HCT116 (cell line): ENCODE measurements at regions not wholly inside any gene's neighbourhood (a gene's known extent, or its start where the extent isn't known, plus 50 kb on each side); places are given as distances from the start of the nearest gene placed in this dataset.
"Not testable (repeated sequence)": the region's sequence is repeated elsewhere in the genome, so short reads cannot be mapped to it uniquely, and the experiment has no call there.

Source experiments
- ATAC-seq: fragments of 200-7000 bp; cut with Tn5 transposase; 2 replicates; pipeline ENCODE4 v1.9.1; 2020; ENCODE audit warnings: mild to moderate bottlenecking, moderate library complexity
- BruUV-seq: library from RNA; stranded (reverse); fragments of 400-500 nt; replicated peaks from 2 replicates; lab custom pipeline; 2021; lab: Mats Ljungman, UMichigan
- CTCF ChIA-PET: fragments of 300-600 bp; sonication (Branson Sonifier 250); formaldehyde crosslinking; loops from one replicate; lab custom pipeline; 2021; ENCODE audit warnings: antibody characterized with exemption; lab: Charles Lee
- POLR2A ChIA-PET: fragments of 300-600, 350-600 bp; sonication (Branson Sonifier 250); formaldehyde crosslinking; loops from one replicate; lab custom pipeline; 2021; ENCODE audit warnings: antibody characterized with exemption; lab: Charles Lee
- RAD21 ChIA-PET, 2 experiments: fragments of 300-600 bp; sonication (Branson Sonifier 250); formaldehyde crosslinking; loops; one replicate each; lab custom pipeline; 2023; ENCODE audit warnings: low total read pairs in 2 of 2; ENCODE audit not compliant: uncharacterized antibody in 2 of 2, unreplicated experiment in 2 of 2, low non-redundant PET in 1 of 2; lab: Charles Lee
- DNase-seq: peaks from one replicate; pipeline ENCODE4 v3.0.0-alpha.2; 2010; ENCODE audit warnings: low read depth, low spot score
- H2AFZ ChIP-seq: fragments of 200-600 bp; shearing (Covaris generic), sonication (generic); 2 replicates; pipeline ENCODE4 v1.6.1; 2017; ENCODE audit warnings: low read depth, mixed run types, mixed read lengths, antibody characterized with exemption, low read length; ENCODE audit not compliant: poor library complexity, severe bottlenecking
- H3K27ac ChIP-seq: 2 replicates; pipeline ENCODE4 v1.5.1; 2012; ENCODE audit warnings: low read depth, low read length
- H3K27me3 ChIP-seq: fragments of 200-600 bp; sonication (generic); 2 replicates; pipeline ENCODE4 v1.6.1; 2016; ENCODE audit warnings: mixed run types, low read length, mixed read lengths; ENCODE audit not compliant: insufficient read depth
- H3K36me3 ChIP-seq, 2 experiments: fragments of 200-500 bp in 1 of 2; fragments of 200-600 bp in 1 of 2; sonication (Bioruptor generic) in 1 of 2; sonication (generic) in 1 of 2; 2 replicates each; pipeline versions ENCODE4 v1.5.1 to v1.6.1; 2014 to 2016; ENCODE audit warnings: low read length in 2 of 2, inconsistent platforms in 1 of 2, mixed read lengths in 1 of 2, mixed run types in 1 of 2; ENCODE audit not compliant: insufficient read depth in 2 of 2, control insufficient read depth in 1 of 2
- H3K4me1 ChIP-seq, 2 experiments: fragments of 200-600 bp in 1 of 2; sonication (generic) in 1 of 2; 2 replicates each; pipeline versions ENCODE4 v1.5.1 to v1.6.1; 2012 to 2017; ENCODE audit warnings: low read length in 2 of 2, inconsistent platforms in 1 of 2, mild to moderate bottlenecking in 1 of 2, mixed read lengths in 1 of 2, mixed run types in 1 of 2, moderate library complexity in 1 of 2; ENCODE audit not compliant: insufficient read depth in 2 of 2, control insufficient read depth in 1 of 2
- H3K4me2 ChIP-seq: fragments of 200-600 bp; sonication (generic); 2 replicates; pipeline ENCODE4 v1.6.1; 2017; ENCODE audit warnings: mixed run types, low read length, mixed read lengths
- H3K4me3 ChIP-seq, 2 experiments: fragments of 200-600 bp in 1 of 2; sonication (generic) in 1 of 2; replicated peaks in 1 of 2; 2 replicates each; pipeline ENCODE4 v1.5.1; 2011 to 2016; ENCODE audit warnings: low read length in 2 of 2, control low read depth in 1 of 2, low read depth in 1 of 2, mild to moderate bottlenecking in 1 of 2, mixed read lengths in 1 of 2, mixed run types in 1 of 2
- H3K79me2 ChIP-seq: fragments of 200-600 bp; sonication (generic); 2 replicates; pipeline ENCODE4 v1.6.1; 2017; ENCODE audit warnings: mild to moderate bottlenecking, mixed run types, low read length, moderate library complexity, mixed read lengths; ENCODE audit not compliant: insufficient read depth
- H3K9ac ChIP-seq: fragments of 200-600 bp; sonication (generic); 2 replicates; pipeline ENCODE4 v1.6.1; 2016; ENCODE audit warnings: low read length, mixed read lengths
- H3K9me2 ChIP-seq: fragments of 200-600 bp; sonication (generic), shearing (Covaris generic); 2 replicates; pipeline ENCODE4 v1.6.1; 2017; ENCODE audit warnings: mixed run types, mild to moderate bottlenecking, moderate library complexity; ENCODE audit not compliant: insufficient read depth
- H3K9me3 ChIP-seq, 2 experiments: fragments of 200-500 bp in 1 of 2; fragments of 200-600 bp in 1 of 2; sonication (Bioruptor generic) in 1 of 2; sonication (generic) in 1 of 2; 2 replicates each; pipeline ENCODE4 v1.6.1; 2014 to 2017; ENCODE audit warnings: low read length in 2 of 2, mixed read lengths in 2 of 2, inconsistent platforms in 1 of 2, low read depth in 1 of 2, mild to moderate bottlenecking in 1 of 2, mixed run types in 1 of 2, moderate library complexity in 1 of 2; ENCODE audit not compliant: control insufficient read depth in 1 of 2, insufficient read depth in 1 of 2
- H4K20me1 ChIP-seq: fragments of 200-600 bp; sonication (generic), shearing (Covaris generic); 2 replicates; pipeline ENCODE4 v1.6.1; 2017; ENCODE audit warnings: mixed run types, mild to moderate bottlenecking, moderate library complexity; ENCODE audit not compliant: insufficient read depth
- EGR1 ChIP-seq: IDR thresholded peaks from 2 replicates; pipeline ENCODE4 v1.6.1; 2012; ENCODE audit warnings: low read depth
- FOSL1 ChIP-seq: IDR thresholded peaks from 2 replicates; pipeline ENCODE4 v1.6.1; 2012; ENCODE audit warnings: low read depth
- SIN3A ChIP-seq: IDR thresholded peaks from 2 replicates; pipeline ENCODE4 v1.6.1; 2012; ENCODE audit warnings: low read depth
- intact Hi-C: fragments of 100-400 bp; cut with micrococcal nuclease; formaldehyde crosslinking; loops from 2 replicates; pipeline ENCODE4 v1.10.0; 2022
- TF ChIP-seq, protein P1 (sequence below): IDR thresholded peaks from 2 replicates; pipeline ENCODE4 v1.6.1; 2012; ENCODE audit warnings: low read depth

DNA sequence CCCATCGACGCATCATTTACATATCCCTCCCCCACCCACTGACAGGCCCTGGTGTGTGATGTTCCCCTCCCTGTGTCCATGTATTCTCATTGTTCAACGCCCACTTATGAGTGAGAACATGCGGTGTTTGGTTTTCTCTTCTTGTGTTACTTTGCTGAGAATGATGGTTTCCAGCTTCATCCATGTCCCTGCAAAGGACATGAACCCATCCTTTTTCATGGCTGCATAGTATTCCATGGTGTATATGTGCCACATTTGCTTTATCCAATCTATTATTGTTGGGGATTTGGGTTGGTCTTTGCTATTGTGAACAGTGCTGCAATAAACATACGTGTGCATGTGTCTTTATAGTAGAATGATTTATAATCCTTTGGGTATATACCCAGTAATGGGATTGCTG is 243.3 kb downstream of the TTC6 start:
- H4K20me1 ChIP-seq, DNase-seq, intact Hi-C loops, H3K4me2 ChIP-seq, H3K4me1 ChIP-seq, POLR2A ChIA-PET, H3K36me3 ChIP-seq, H3K27ac ChIP-seq, H3K27me3 ChIP-seq, BruUV-seq, H3K9me2 ChIP-seq, CTCF ChIA-PET, H3K79me2 ChIP-seq, H3K4me3 ChIP-seq, RAD21 ChIA-PET, H2AFZ ChIP-seq, ATAC-seq, H3K9me3 ChIP-seq, H3K9ac ChIP-seq: not testable (repeated sequence)

DNA sequence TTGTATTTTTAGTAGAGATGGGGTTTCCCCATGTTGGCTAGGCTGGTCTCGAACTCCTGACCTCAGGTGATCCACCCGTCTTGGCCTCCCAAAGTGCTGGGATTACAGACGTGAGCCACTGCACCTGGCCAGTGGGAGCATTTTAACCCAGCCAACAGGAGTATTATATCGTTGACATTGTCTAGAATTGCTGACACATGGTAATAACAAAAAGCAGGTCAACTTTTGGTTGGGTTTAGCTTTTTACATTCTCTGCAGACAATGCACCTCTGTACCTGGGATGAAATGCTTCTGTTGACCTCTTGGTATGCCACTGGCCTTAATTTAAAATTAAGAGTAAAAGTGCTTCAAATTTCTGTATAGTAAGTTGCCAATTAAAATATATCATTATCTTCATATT is 245.6 kb downstream of the TTC6 start:
- BruUV-seq, RAD21 ChIA-PET, H4K20me1 ChIP-seq, H3K9me2 ChIP-seq, H3K4me1 ChIP-seq, H3K4me2 ChIP-seq, H3K9me3 ChIP-seq, H3K9ac ChIP-seq, H3K36me3 ChIP-seq, ATAC-seq, CTCF ChIA-PET, intact Hi-C loops, DNase-seq, H3K79me2 ChIP-seq, H3K27me3 ChIP-seq, H2AFZ ChIP-seq, H3K27ac ChIP-seq, POLR2A ChIA-PET, H3K4me3 ChIP-seq: not testable (repeated sequence)

DNA sequence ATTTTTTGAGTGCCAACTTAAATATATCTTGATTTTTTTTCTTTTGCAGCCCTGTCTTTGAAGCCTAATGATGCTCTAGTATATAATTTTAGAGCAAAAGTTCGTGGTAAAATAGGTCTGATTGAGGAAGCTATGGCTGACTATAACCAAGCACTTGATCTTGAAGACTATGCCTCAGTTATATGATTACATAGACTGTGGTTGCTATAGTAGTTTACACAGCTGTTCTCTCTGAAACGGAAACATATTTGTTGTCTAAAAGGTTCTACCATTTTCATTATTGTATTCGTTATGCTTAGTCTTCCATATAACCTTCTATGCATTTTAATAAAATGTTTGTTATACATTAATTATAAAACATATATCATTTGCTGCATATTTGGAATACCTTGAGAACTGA is 246.7 kb downstream of the TTC6 start:
- Histone ChIP-seq H3K36me3 (no peaks in the 10 kb centered on the region), H3K9ac (no peak overlapping the region), H3K4me1 (no peaks in the 10 kb centered on the region), H3K4me2 (no peak overlapping the region), H3K79me2 (no peaks in the 10 kb centered on the region), H2AFZ (no peak overlapping the region), H3K9me3 (no peaks in the 10 kb centered on the region), H4K20me1 (no peaks in the 10 kb centered on the region), H3K4me3 (no peak overlapping the region), H3K27me3 (0 out of 2 replicates have a peak, but pooled peaks cover 4% of the 10 kb centered on the region)
- intact Hi-C loops: no loop called here
- DNase-seq (no peak), ATAC-seq (no peak)
- ChIA-PET POLR2A (no interaction called here), RAD21 (no interaction called here)
- TF ChIP-seq, protein P1, sequence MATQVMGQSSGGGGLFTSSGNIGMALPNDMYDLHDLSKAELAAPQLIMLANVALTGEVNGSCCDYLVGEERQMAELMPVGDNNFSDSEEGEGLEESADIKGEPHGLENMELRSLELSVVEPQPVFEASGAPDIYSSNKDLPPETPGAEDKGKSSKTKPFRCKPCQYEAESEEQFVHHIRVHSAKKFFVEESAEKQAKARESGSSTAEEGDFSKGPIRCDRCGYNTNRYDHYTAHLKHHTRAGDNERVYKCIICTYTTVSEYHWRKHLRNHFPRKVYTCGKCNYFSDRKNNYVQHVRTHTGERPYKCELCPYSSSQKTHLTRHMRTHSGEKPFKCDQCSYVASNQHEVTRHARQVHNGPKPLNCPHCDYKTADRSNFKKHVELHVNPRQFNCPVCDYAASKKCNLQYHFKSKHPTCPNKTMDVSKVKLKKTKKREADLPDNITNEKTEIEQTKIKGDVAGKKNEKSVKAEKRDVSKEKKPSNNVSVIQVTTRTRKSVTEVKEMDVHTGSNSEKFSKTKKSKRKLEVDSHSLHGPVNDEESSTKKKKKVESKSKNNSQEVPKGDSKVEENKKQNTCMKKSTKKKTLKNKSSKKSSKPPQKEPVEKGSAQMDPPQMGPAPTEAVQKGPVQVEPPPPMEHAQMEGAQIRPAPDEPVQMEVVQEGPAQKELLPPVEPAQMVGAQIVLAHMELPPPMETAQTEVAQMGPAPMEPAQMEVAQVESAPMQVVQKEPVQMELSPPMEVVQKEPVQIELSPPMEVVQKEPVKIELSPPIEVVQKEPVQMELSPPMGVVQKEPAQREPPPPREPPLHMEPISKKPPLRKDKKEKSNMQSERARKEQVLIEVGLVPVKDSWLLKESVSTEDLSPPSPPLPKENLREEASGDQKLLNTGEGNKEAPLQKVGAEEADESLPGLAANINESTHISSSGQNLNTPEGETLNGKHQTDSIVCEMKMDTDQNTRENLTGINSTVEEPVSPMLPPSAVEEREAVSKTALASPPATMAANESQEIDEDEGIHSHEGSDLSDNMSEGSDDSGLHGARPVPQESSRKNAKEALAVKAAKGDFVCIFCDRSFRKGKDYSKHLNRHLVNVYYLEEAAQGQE: no peak
- no peak for TF ChIP-seq FOSL1
- no peak for TF ChIP-seq SIN3A
- no peak for TF ChIP-seq EGR1
- TF ChIP-seq, all 23 proteins: peak for 0
- CTCF ChIA-PET: no interaction called here
- no peaks in the 10 kb centered on the region for H3K9me2 ChIP-seq
- no TSS peak for BruUV-seq
- no peak overlapping the region for H3K27ac ChIP-seq
